ENCODE measurements at regions not wholly inside any gene's neighbourhood (a gene's known extent, or its start where the extent isn't known, plus 50 kb on each side); places are given as distances from the start of the nearest gene placed in this dataset.

- TF ChIP-seq EZH2 (optimal IDR thresholded peaks at IDR 0.05; ENCODE audit: low read depth, low read length) (no peak), CTCF (IDR thresholded peaks at IDR 0.05; ENCODE audit: low read length) (no peak)
Observed at GRCh38 chr10:94216201-94216600, 146.5 kb downstream of the NOC3L start.
